ENCODE measurements at regions not wholly inside any gene's neighbourhood (a gene's known extent, or its start where the extent isn't known, plus 50 kb on each side); places are given as distances from the start of the nearest gene placed in this dataset.

DNA sequence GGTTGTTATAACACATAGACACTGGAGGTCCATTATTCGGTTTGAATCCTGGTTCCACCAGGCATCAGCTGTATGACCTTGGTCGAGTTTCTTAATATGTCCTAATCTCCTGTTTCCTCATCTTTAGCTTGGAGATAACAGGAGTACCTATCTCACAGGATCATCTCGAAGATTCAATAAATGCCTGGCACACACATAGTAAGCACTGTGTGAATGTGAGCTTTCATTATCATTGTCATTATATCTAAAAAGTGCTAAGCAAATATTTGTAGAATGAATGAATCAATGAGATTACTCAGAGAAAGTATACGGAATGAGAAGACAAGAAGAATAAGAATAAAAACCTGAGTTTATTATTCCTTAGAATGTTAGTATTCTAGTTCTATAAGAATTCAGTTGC is 227.4 kb upstream of the CFAP20DC start:
- DNase-seq: no peak

DNA sequence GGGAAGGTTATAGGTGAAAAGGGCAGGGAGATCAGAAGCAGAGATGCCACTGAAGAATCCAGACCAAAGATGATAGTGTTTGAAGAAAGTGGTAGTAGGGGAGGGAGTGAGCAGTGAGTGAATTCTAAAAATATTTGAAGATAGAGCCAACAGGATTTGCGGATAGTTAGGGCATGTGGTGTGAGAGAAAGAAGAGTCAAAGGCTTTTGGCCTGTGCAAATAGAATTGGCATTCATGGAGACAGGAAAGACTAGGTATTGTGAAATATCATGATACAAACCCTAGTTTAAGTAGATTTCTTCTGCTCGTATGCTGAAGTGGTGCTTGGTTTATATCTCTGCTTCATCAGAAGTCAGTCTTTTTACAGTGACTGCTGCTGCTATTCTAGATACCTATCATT is 224.2 kb upstream of the CFAP20DC start:
- no peak for DNase-seq

DNA sequence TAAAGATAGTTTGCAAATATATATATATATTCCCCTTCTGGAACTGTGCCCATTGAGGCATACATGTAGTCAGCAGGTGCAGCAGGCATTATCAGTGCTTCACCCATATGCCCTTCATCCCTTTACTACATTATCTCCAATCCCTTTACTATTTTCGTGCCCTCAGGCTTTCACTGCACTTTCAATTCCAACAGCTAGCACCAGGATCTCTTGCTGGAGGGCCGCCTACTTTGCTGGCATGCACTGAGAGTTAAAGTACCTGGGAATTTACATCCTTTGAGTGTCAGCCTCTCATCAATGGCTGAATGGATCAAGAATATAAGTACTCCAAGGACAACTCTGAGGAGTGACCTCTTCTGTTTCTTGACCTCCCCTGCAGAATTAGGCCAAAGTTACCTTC is 222.1 kb upstream of the CFAP20DC start:
- DNase-seq: no peak

DNA sequence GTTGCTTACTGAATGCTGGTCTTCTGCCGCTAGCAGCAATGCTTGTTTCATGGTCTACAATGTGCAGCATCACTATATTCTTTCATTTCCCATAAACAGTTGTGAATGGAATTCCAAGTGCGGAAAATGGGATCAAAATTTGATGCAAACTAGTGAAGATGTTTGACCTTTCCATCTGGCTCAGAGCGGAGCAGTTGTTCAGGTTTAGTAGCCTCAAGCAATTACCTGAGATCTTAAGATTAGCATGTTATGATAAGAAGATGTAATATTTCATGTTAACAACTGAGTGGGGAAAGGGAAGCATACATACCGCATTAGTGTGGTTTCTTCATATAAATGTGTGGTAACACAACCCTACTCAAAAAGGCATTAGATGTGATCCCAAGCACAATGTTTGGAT is 221.1 kb upstream of the CFAP20DC start:
- DNase-seq: no peak

DNA sequence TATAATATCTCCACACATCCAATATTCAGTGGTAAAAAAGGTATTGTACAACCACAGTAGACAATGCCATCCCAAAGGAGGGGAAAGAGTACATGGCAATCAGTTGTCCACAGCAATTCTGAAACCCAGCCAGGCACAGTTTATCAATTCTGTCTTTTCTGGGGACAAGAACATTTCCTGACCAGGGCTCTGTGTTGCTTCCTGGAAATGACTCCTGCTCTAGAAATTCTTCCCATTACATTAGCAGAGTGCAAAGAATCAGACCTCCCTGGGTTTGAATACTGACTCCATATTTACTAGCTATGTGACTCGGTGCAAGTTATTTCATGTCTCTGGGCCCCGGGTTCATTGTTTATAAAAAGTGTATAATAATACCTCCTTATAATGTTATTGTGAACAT is 220.4 kb upstream of the CFAP20DC start:
- DNase-seq: no peak

DNA sequence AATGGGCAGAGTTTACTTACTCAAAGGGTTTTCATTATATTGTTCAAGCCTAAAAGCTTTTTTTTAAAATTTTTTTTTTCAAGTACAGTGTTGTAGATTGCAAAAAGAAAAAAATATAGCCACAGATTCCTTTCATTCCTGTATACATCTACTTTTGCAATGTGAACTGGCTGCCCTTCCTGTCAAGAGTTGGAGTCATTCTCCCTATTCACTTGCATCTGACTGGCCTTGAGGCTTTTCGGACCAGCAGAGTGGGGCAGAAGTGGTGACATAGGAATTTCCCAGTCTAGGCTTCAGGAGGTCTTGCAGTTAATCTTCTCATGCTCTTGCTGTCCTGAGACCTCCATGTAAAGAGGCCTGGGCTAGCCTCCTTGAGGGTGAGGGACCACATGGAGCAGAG is 218.3 kb upstream of the CFAP20DC start:
- DNase-seq: no peak

DNA sequence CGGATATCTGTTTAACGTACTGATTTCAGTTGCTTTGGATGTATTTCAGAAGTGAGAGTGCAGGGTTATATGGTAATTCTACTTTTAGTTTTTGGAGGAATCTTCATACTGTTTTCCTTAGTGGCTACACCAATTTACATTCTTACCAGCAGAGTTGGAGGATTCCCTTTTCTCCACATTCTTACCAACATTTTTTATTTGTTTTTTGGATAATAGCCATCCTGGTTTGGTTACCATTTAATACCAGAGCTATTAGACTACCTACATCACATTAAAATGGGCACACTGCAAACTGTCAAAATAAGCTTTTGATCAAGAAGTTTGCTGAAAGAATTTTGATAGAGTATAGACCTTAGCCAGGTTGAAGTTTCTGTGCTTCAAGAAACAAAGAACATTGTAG is 217.2 kb upstream of the CFAP20DC start:
- no peak for DNase-seq

DNA sequence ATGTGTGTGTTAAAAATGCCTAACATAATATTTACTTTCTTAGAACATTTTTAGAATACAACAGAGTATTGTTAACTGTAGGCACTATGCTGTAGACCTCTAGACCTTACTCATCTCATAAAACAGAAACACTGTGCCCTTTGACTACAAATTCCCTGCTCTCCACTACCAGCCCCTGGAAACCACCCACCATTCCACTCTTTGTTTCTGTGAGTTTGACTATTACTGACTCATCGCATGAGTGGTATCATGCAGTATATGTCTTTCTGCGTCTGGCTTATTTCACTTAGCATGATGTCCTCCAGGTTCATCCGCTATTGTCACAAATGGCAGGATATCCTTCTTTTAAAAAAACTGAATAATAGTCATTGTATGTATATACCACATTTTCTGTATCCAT is 216.7 kb upstream of the CFAP20DC start:
- DNase-seq: no peak

DNA sequence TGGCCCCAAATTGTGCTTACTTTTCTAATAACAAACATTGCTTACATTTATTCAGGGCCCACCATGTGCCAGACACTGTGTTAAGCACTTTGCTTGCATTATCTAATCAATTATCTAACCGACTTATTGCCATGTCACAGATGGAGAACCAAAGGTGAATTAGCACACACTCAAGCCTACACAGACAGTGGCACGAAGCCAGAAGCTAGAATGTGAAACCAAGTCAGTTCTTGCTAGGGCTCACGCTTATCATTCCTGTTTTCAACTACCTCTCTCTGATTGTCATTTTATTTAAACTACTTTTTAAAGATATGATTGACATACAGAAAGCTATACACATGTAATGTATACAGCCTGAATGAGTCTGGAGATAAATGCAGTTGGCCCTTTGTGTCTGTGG is 215.7 kb upstream of the CFAP20DC start:
- peak; percentile 42 for DNase-seq

DNA sequence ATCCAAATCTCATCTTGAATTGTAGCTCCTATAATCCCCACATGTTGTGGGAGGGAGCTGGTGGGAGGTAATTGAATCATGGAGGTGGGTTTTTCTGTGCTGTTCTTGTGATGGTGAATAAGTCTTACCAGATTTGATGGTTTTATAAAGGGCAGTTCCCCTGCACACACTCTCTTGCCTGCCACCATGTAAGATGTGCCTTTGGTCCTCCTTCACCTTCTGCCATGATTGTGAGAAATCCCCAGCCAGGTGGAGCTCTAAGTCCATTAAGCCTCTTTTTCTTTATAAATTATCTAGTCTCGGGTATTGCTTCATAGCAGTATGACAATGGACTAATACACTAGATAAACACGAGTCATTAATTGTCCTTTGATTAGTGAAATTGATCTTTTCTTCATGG is 214.5 kb upstream of the CFAP20DC start:
- DNase-seq: no peak

DNA sequence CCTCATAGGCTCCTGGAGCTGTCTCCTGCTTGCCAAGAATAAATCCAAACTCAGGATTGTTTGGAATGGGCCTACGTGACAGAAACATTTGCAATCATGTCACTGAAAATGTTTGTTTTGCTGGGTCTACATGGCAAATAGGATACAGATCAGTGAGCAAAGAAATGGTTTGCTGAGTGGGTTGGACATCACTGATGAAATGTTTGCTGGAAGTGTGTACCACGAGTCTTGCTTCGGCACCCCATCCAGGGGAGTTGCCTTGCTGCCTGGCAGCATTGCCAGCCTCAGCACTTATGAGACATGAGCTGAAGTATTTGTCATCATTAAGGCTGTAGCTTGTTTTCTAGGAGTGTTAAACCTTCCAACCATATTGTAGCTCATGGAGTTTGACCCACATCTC is 213.3 kb upstream of the CFAP20DC start:
- no peak for DNase-seq

DNA sequence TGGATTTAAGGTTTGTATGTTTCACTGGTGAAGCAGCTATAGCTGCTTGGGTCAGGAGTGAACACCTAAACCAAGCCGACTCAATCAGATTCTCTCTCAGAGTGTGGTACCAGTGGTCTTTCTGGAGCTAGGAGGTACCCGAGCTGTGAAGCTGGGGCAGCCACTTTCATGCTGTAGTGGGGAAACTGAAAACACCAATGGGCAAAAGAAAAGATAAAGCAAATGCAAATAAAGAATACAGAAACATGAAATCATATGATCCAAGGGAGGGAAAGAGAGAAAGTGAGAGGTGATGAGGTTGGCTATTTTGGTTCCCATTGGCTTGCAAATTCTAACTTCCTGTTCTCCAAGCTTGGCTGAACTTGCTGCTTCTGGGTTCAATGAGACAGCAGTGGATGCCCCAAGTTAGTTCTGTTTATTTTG is 212.3 kb upstream of the CFAP20DC start:
- DNase-seq: no peak

DNA sequence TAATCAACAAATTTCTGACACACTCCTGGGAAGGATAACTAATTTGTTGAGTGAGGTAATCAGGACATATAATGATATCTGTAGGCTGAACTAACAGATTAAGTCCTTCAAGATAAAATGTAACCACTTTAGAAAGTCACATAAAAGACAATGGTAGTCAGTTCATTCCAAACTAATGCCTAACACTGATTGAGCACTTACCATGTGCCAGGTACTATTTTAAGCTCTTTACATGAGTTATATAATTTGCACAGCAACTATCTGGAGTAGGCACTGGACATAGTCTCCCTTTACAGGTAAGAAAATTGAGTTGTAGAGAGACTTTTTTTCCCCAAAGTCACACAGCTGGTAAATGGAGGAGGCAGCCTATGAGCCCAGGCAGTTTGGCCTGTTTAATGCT is 211.2 kb upstream of the CFAP20DC start:
- DNase-seq: no peak

DNA sequence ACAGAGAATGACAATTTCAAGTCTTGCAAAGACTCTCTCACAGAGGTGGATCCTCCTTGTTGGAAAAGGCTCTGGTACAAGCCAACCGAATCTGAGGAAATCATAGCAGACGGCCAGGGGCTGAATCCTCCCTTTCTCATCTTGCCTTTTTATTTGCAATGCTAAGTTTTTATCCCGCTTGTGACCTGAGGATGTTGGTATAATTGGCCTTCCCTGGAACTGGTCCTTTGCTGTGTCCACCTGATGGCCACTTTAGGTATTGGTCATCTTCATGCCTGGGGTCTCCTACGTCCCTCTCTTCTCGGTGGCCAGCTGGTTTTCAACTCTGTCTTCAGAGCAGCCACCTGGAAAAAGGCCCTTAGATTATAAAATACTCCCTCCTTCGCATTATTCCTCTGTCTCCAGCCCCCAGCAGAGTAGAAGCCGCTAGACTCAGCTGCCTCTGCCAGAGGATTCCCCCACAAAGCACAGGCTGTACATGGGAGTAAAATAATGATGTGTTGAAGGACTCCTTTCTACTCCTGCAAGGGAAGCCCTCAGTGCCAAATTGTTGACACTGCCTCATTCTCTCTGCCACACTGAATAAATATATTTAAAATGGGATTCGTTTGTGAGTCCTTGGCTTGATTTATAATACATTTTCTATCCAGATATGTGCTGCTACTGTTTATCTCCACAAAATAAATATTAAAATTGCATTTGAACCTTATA is 208.9 kb upstream of the CFAP20DC start:
- DNase-seq: peak; percentile 5

DNA sequence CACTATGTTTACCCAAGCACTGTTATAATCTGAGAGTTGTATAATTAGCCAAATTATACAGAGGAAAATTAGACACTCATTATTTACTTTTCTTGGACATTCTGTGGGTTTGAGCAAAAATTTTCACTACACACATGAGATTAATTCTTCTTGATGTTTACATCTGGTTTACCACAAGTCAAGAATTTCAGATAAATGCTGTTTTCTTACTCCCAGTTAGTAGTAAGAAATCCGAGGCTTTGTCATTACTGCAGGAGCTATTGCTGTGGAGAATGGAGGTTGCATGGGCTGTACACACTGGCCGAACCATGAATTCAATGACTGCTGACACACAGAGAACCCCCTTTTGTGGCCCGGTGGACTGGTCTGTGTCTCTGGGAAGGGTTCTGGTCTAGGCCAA is 207.7 kb upstream of the CFAP20DC start:
- no peak for DNase-seq

DNA sequence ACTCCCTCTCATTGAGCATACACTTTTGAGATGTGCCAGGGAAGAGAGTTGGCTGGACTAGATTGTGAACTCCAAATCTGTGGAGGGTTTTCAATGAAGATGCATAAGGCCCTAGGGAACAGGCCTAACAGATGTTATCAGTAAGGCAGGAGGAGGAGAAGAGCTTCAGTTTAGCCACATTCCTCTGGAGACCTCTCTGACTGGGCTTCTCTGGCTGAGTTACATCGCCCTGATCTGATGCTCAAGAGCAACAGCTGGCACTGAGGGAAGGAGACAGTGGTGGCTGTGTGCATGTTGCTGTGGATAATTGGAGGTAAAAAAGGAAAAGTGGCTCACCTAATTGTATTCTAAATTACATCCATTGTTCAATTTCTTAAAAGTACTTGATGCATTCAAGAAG is 206.4 kb upstream of the CFAP20DC start:
- DNase-seq: no peak

DNA sequence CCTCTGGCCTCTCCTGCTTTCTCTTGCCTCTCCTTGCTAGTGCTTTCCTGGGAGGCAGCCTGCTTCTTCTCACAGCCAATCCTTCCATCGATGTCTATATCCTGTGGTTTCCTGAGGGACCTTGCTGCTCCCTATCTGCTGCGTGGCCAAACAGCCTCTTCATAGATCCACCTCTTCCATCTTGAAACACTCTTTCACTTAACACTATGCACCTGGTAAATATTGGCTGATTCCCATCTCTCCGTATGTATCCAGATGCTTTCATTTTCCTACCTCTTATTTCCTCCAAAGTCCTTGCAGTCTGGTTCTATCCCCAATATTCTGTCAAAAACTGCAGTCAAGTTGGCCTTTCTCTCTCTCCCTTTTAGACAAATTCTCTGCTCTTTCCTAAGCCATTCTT is 205.2 kb upstream of the CFAP20DC start:
- DNase-seq: no peak

DNA sequence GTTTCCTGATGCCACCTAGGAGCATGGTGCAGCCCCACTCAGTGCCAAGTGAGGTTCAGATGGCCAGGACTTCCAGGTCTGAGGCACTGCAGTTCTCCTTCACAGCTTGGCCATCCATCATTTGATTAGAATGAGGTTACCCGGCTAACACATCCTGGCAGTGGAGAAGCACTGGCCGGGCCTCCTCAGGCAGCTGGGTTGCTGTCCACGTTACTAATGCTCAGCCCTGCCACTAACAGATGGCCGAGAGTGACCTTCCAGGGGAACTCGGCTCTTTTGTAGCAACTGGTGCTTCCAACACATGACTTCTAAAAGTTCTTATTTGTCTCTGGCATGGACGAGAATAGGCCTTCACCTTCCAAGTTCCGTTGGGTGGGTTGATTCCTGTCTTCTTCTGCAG is 204.6 kb upstream of the CFAP20DC start:
- no peak for DNase-seq

DNA sequence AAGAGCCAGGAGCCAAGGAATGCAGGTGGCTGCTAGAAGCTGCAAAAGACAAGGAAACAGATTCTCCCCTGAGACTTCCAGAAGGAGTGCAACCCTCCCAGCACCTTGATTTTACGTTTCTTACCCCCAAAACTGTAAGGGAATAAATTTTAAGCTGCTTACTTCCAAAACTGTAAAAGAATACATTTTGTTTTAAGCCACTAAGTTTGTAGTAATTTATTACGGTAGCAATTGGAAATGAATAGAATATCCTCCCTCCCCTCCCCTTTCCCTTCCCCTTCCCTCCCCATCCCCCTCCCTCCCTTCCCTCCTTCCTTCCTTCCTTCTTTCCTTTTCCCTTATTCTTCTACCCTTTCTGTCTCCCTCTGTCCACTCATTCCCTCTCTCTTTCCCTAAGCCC is 203.7 kb upstream of the CFAP20DC start:
- DNase-seq: no peak

DNA sequence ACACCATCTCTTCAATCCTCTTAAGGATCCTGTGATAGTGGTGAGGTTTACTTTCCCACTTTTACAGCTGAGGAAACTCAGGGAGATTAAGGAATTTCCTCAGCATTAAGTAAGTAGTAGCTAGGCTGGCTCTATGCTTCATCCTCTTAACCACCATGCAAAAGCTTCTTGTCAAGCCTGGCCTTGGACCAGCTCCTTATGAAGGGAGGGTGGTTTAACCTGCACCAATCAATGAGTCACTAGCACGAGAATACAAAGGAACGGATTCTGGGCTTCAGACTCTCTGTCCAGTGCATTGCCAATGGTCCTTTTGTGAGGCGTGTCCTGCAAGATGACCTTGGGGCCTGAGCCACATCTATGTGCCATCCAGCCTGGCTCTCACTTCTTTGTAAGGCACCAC is 202.0 kb upstream of the CFAP20DC start:
- DNase-seq: no peak

DNA sequence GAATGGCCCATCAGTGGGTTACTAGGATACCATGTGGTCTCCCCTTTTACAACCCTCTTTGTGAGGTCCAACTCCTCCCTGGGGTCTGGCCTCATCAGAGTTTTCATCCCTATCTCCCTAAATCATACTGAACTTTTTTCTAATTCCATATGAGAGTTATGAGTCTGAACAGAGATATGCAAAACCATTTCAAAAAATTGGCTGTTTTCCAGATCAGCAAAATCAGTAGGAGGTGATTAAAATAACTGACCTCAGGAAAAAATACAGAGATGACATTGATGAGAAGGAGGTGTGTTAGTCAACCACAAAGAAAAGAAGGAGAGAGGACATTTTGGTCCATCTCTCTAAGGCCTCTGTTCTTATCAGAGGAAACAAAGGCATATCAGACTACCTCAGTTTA is 200.8 kb upstream of the CFAP20DC start:
- no peak for DNase-seq

DNA sequence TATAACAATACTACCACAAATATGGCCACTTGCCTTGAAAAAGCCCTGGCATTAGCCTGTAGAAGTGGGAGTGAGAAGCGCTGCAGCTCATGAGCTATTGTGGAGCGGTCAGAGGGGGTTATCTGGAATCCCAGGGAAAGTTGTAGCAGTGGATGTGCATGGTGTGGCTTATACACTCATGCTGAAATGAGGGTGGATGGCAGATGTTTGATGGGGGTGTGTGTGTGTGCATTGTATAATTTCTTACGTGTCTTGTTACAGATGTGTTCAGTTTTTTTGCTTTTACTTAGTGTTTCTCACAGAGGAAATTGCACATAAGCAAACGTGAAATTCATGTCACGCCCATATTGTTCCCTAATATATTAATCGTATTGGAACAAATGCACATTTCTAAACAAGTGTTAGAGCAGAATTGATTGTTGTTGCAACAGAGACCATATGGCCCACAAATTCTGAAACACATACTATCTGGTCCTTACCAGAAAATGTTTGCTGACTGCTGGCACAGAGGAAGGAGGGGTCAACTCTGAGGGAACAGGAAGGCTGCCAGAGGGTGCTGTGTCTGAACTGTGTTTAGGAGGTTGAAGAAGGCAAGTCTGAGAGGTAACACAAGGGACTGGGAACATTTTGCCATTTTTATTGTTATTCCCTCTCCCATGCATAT is 200.0 kb upstream of the CFAP20DC start:
- DNase-seq: no peak

DNA sequence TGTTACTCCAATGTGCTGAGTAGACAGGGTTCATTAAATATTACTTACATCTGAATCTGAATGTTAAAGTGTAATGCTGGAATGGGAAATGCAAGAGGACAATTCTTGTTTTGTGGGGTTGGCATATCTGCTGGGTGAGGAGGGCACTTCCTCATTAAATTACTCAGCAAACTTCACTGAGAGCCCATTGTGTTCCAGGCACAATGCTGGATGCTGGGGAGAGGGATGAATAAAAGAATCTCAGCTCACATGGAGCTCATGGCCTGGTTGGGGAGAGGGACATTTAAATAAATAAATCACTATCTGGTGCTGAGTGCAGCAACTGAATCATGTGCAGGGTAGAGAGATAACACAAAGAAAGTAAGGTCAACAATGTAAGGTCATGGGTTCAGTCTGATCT is 199.2 kb upstream of the CFAP20DC start:
- no peak for DNase-seq

DNA sequence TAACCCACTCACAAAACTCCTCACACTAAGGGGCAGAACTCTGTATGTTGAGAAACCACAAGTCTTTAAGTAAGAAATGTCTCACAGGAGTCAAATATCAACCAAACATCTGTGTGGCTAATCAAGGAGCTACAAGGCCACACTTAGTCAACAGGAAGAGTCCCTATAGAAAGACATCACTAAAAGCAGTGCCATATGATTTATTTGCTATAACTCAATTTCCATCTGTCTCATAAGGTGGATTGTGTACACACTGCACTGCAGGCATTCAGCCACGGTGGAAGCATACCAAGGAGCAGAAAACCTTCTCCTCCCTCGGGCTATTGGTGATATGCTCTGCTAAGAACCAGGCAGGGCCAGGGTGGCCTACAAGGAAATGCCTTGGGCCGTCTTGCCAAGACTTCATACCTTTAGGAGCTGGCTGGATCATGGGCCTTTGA is 197.6 kb upstream of the CFAP20DC start:
- no peak for DNase-seq
